ENCODE measurements at regions not wholly inside any gene's neighbourhood (a gene's known extent, or its start where the extent isn't known, plus 50 kb on each side); places are given as distances from the start of the nearest gene placed in this dataset.

DNA sequence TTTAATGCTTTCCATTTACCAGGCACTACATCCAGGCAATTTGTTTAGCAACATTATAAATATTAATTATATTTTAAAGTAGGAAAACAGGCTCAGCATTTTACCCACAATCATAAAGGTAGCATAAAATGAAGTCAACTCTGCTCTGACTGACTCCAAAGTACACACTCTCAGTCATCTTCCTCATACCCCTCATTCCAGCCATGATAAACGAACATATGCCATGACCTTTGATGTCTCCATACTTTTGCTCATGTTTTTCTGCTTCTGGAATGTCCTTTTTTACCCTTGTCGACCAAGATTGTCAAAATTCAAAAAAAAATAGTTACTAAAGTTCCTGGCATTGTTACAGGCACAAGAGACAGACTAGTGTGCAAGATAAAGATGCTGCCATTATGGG is 77.7 kb upstream of the SOX6 start:
- no peak for DNase-seq (ENCODE audit: low read depth)

GRCh38 chr11:16430674-16431073 is 74.3 kb upstream of the SOX6 start:
- DNase-seq (ENCODE audit: low read depth), result no peak

DNA sequence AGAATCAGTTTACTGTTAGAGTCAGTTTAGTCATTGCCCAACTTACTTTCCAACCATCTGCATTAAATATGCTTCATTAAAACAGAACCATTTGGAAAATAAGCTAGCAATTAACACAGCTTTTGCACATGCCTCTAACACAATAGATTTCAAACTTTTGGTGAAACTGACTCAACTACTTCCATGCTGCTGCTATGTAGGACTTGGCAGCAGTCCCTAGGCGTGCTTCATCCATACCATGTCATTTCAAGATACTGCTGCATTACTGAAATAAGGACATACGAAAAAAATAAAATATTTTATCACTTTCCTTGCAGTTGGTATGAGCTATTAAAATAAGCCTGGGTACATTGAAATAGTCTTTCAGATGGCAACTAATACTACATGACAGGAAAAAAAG is 65.5 kb upstream of the SOX6 start:
- no peak for DNase-seq (ENCODE audit: low read depth)

- no peak for DNase-seq (ENCODE audit: low read depth)
Observed at GRCh38 chr11:16418428-16419097, 62.2 kb upstream of the SOX6 start.

- no peak for DNase-seq (ENCODE audit: low read depth)
Observed at GRCh38 chr11:16412525-16413172, 56.3 kb upstream of the SOX6 start.

GRCh38 chr11:16410479-16410878 is 54.1 kb upstream of the SOX6 start:
- DNase-seq (ENCODE audit: low read depth), result no peak

GRCh38 chr11:16408619-16409018 is 52.3 kb upstream of the SOX6 start:
- no peak for DNase-seq (ENCODE audit: low read depth)

GRCh38 chr11:16406226-16406625 is 49.9 kb upstream of the SOX6 start:
- DNase-seq (ENCODE audit: low read depth), result no peak
